Aorta (tissue), 5 donors: ENCODE measurements at regions not wholly inside any gene's neighbourhood (a gene's known extent, or its start where the extent isn't known, plus 50 kb on each side); places are given as distances from the start of the nearest gene placed in this dataset.

Experiments used
- ATAC-seq: fragments of 200-7000 bp; cut with Tn5 transposase; one replicate; pipeline ENCODE4 v1.9.1; 2022; ENCODE audit warnings: moderate library complexity; ENCODE audit not compliant: low FRiP score
- DNase-seq, 2 donors: peaks; one replicate each; pipeline ENCODE4 v3.0.0-alpha.2; 2020
- H3K27ac ChIP-seq, 2 donors: one replicate each; pipeline ENCODE4 v1.5.1; 2013; ENCODE audit warnings: low read length in 2 of 2, mild to moderate bottlenecking in 2 of 2, moderate library complexity in 2 of 2, control low read depth in 1 of 2, inconsistent platforms in 1 of 2, low read depth in 1 of 2
- H3K27me3 ChIP-seq, 2 donors: one replicate each; pipeline ENCODE4 v1.6.1; 2013; ENCODE audit warnings: control low read depth in 1 of 2, low read length in 1 of 2, mild to moderate bottlenecking in 1 of 2, moderate library complexity in 1 of 2; ENCODE audit not compliant: insufficient read depth in 2 of 2, control insufficient read depth in 1 of 2
- H3K36me3 ChIP-seq, 2 donors: one replicate each; pipeline ENCODE4 v1.6.1; 2013; ENCODE audit warnings: control low read depth in 1 of 2, low read length in 1 of 2, mild to moderate bottlenecking in 1 of 2; ENCODE audit not compliant: insufficient read depth in 2 of 2, control insufficient read depth in 1 of 2
- H3K4me1 ChIP-seq, 2 donors: one replicate each; pipeline ENCODE4 v1.6.1; 2013; ENCODE audit warnings: low read length in 2 of 2, control low read depth in 1 of 2, mild to moderate bottlenecking in 1 of 2, moderate library complexity in 1 of 2; ENCODE audit not compliant: insufficient read depth in 2 of 2, control insufficient read depth in 1 of 2
- H3K4me3 ChIP-seq, 2 donors: one replicate each; pipeline ENCODE4 v1.5.1; 2013; ENCODE audit warnings: low read length in 2 of 2, control low read depth in 1 of 2, mild to moderate bottlenecking in 1 of 2
- H3K9me3 ChIP-seq: one replicate; pipeline ENCODE4 v1.6.1; 2013; ENCODE audit warnings: mild to moderate bottlenecking, low read length; ENCODE audit not compliant: control insufficient read depth
- WGBS, 2 donors: extraction: QIAGEN DNeasy Blood & Tissue Kit; methylation state at CpG; one replicate each; pipeline ENCODE4 v1.1.7; 2013; 5-methylcytosine and 5-hydroxymethylcytosine counted together
- intact Hi-C, 2 donors: fragments of 100-400 bp; cut with DNase I; formaldehyde crosslinking; loops; one replicate each; pipeline versions ENCODE4 v1.14.2 to v1.15.0; 2022
- donor health status: healthy with polysubstance abuse.
- donor health status: Bipolar disorder and iron deficiency.
- donor health status: DM: no; HTN: no; CAD: no.
- donor health status: DM: no; HTN: no; CAD: no.
- donor health status: DM: yes; HTN: yes; CAD: no.

GRCh38 chr14:76647697-76648298 is 113.5 kb upstream of the VASH1 start:
- Histone ChIP-seq H3K27ac (no peak overlapping the region), H3K4me1 (no peaks in the 10 kb centered on the region), H3K4me3 (no peak overlapping the region), H3K36me3 (no peaks in the 10 kb centered on the region), H3K27me3 (no peaks in the 10 kb centered on the region), H3K9me3 (peaks cover 2% of the 10 kb centered on the region)
- WGBS, 2 donors: 79 to 82% methylated on average over 7 of the region's 7 CpGs
- peak; percentile 65 for ATAC-seq
- no peak for DNase-seq
- intact Hi-C loops: loop anchor here in 1 of 2 donors (5.0 kb wide), 1 partner anchor 190 kb away; no protein-coding TSS in a partner anchor

- intact Hi-C loops: no loop called here
- 79 to 88% methylated on average over 3 of the region's 3 CpGs for WGBS, 2 donors
Measured at GRCh38 chr14:76651410-76652055, 109.7 kb upstream of the VASH1 start.

GRCh38 chr14:76653875-76654572 is 107.2 kb upstream of the VASH1 start:
- ATAC-seq (no peak), DNase-seq (no peak)
- intact Hi-C loops: no loop called here
- no peaks in the 10 kb centered on the region for H3K36me3 ChIP-seq
- H3K27ac ChIP-seq: no peak overlapping the region
- no peaks in the 10 kb centered on the region for H3K27me3 ChIP-seq
- H3K9me3 ChIP-seq: peaks cover 11% of the 10 kb centered on the region
- no peak overlapping the region for H3K4me3 ChIP-seq
- H3K4me1 ChIP-seq: no peaks in the 10 kb centered on the region
- 74 to 78% methylated on average over 8 of the region's 8 CpGs for WGBS, 2 donors

More at GRCh38 chr14:76651410-76652055, 109.7 kb upstream of the VASH1 start:
- Histone ChIP-seq H3K9me3 (peaks cover 2% of the 10 kb centered on the region), H3K27ac (no peak overlapping the region), H3K4me1 (no peaks in the 10 kb centered on the region), H3K36me3 (no peaks in the 10 kb centered on the region), H3K4me3 (no peak overlapping the region), H3K27me3 (no peaks in the 10 kb centered on the region)
- DNase-seq (no peak), ATAC-seq (no peak)

GRCh38 chr14:76654573-76655108 is 106.6 kb upstream of the VASH1 start:
- Histone ChIP-seq H3K36me3 (no peaks in the 10 kb centered on the region), H3K4me3 (no peak overlapping the region), H3K4me1 (no peaks in the 10 kb centered on the region), H3K27me3 (no peaks in the 10 kb centered on the region), H3K9me3 (peaks cover 11% of the 10 kb centered on the region), H3K27ac (no peak overlapping the region)
- ATAC-seq (no peak), DNase-seq (no peak)
- 58 to 65% methylated on average over 10 of the region's 10 CpGs for WGBS, 2 donors
- intact Hi-C loops: no loop called here

GRCh38 chr14:76655331-76655730 is 105.9 kb upstream of the VASH1 start:
- Histone ChIP-seq H3K4me3 (no peak overlapping the region), H3K4me1 (no peaks in the 10 kb centered on the region), H3K27me3 (no peaks in the 10 kb centered on the region), H3K36me3 (no peaks in the 10 kb centered on the region), H3K9me3 (peaks cover 14% of the 10 kb centered on the region), H3K27ac (no peak overlapping the region)
- DNase-seq: no peak
- no peak for ATAC-seq
- 61 to 63% methylated on average over 2 of the region's 2 CpGs for WGBS, 2 donors
- intact Hi-C loops: no loop called here

- 92 to 94% methylated on average over 5 of the region's 5 CpGs for WGBS, 2 donors
- intact Hi-C loops: no loop called here
- H3K27ac ChIP-seq: no peak overlapping the region
- ATAC-seq (no peak), DNase-seq (no peak)
- H3K27me3 ChIP-seq: no peaks in the 10 kb centered on the region
- H3K36me3 ChIP-seq: no peaks in the 10 kb centered on the region
- no peaks in the 10 kb centered on the region for H3K4me1 ChIP-seq
- no peak overlapping the region for H3K4me3 ChIP-seq
- H3K9me3 ChIP-seq: peaks cover 17% of the 10 kb centered on the region
Measured at GRCh38 chr14:76656592-76656991, 104.7 kb upstream of the VASH1 start.

GRCh38 chr14:76657404-76657803 is 103.9 kb upstream of the VASH1 start:
- intact Hi-C loops: no loop called here
- Histone ChIP-seq H3K4me1 (no peaks in the 10 kb centered on the region), H3K27me3 (no peaks in the 10 kb centered on the region), H3K4me3 (no peak overlapping the region), H3K36me3 (no peaks in the 10 kb centered on the region), H3K27ac (no peak overlapping the region), H3K9me3 (peaks cover 17% of the 10 kb centered on the region)
- WGBS, 2 donors: 95 to 96% methylated on average over 1 of the region's 1 CpG
- no peak for ATAC-seq
- DNase-seq: no peak

- no peak for ATAC-seq
- no peak overlapping the region for H3K27ac ChIP-seq
- intact Hi-C loops: no loop called here
Measured at GRCh38 chr14:76657846-76658245, 103.4 kb upstream of the VASH1 start.

More at GRCh38 chr14:76657846-76658245, 103.4 kb upstream of the VASH1 start:
- DNase-seq: no peak
- Histone ChIP-seq H3K36me3 (no peaks in the 10 kb centered on the region), H3K9me3 (peaks cover 17% of the 10 kb centered on the region), H3K4me3 (no peak overlapping the region), H3K27me3 (no peaks in the 10 kb centered on the region), H3K4me1 (no peaks in the 10 kb centered on the region)
